ENCODE measurements at regions not wholly inside any gene's neighbourhood (a gene's known extent, or its start where the extent isn't known, plus 50 kb on each side); places are given as distances from the start of the nearest gene placed in this dataset.
"Not testable (repeated sequence)": the region's sequence is repeated elsewhere in the genome, so short reads cannot be mapped to it uniquely, and the experiment has no call there.

- Histone ChIP-seq H3K9me3 (ENCODE audit: low read length) (no peaks in the 10 kb centered on the region), H3K36me3 (ENCODE audit: insufficient read depth, low read length) (no peaks in the 10 kb centered on the region), H3K9ac (ENCODE audit: low read length) (no peak overlapping the region), H3K4me1 (ENCODE audit: insufficient read depth, low read length) (no peaks in the 10 kb centered on the region), H3K27me3 (ENCODE audit: control insufficient read depth in 1 of 2, insufficient read depth in 2 of 2, low read length in 2 of 2) (no peaks in the 10 kb centered on the region), H3K27ac (ENCODE audit: low read depth, low read length) (no peak overlapping the region), H3K4me3 (ENCODE audit: low read depth in 1 of 2, low read length in 2 of 2) (no peak overlapping the region)
These were observed 354.8 kb downstream of the TAF11L14 start for GRCh38 chr5:17989036-17989435.

- H3K4me1 ChIP-seq (ENCODE audit: insufficient read depth, low read length), result no peaks in the 10 kb centered on the region
- H3K4me3 ChIP-seq (ENCODE audit: low read depth in 1 of 2, low read length in 2 of 2), result no peak overlapping the region
- no peak overlapping the region for H3K9ac ChIP-seq (ENCODE audit: low read length)
- no peaks in the 10 kb centered on the region for H3K9me3 ChIP-seq (ENCODE audit: low read length)
- H3K36me3 ChIP-seq (ENCODE audit: insufficient read depth, low read length), result no peaks in the 10 kb centered on the region
- no peaks in the 10 kb centered on the region for H3K27me3 ChIP-seq (ENCODE audit: control insufficient read depth in 1 of 2, insufficient read depth in 2 of 2, low read length in 2 of 2)
- H3K27ac ChIP-seq (ENCODE audit: low read depth, low read length), result no peak overlapping the region
These were observed 355.6 kb downstream of the TAF11L14 start for GRCh38 chr5:17989567-17990563.

GRCh38 chr5:17991775-17992174 lies 357.5 kb downstream of the TAF11L14 start:
- Histone ChIP-seq H3K36me3 (ENCODE audit: insufficient read depth, low read length) (no peaks in the 10 kb centered on the region), H3K4me1 (ENCODE audit: insufficient read depth, low read length) (no peaks in the 10 kb centered on the region), H3K9ac (ENCODE audit: low read length) (no peak overlapping the region), H3K27ac (ENCODE audit: low read depth, low read length) (no peak overlapping the region), H3K9me3 (ENCODE audit: low read length) (no peaks in the 10 kb centered on the region), H3K27me3 (ENCODE audit: control insufficient read depth in 1 of 2, insufficient read depth in 2 of 2, low read length in 2 of 2) (no peaks in the 10 kb centered on the region), H3K4me3 (ENCODE audit: low read depth in 1 of 2, low read length in 2 of 2) (no peak overlapping the region)

- Histone ChIP-seq H3K27ac (ENCODE audit: low read depth, low read length) (no peak overlapping the region), H3K4me3 (ENCODE audit: low read depth in 1 of 2, low read length in 2 of 2) (no peak overlapping the region), H3K9ac (ENCODE audit: low read length) (no peak overlapping the region), H3K27me3 (ENCODE audit: control insufficient read depth in 1 of 2, insufficient read depth in 2 of 2, low read length in 2 of 2) (no peaks in the 10 kb centered on the region), H3K4me1 (ENCODE audit: insufficient read depth, low read length) (no peaks in the 10 kb centered on the region), H3K9me3 (ENCODE audit: low read length) (no peaks in the 10 kb centered on the region), H3K36me3 (ENCODE audit: insufficient read depth, low read length) (no peaks in the 10 kb centered on the region)
These were observed 358.0 kb downstream of the TAF11L14 start for GRCh38 chr5:17992291-17992690.

- no peaks in the 10 kb centered on the region for H3K27me3 ChIP-seq (ENCODE audit: control insufficient read depth in 1 of 2, insufficient read depth in 2 of 2, low read length in 2 of 2)
- no peak overlapping the region for H3K4me3 ChIP-seq (ENCODE audit: low read depth in 1 of 2, low read length in 2 of 2)
- no peak overlapping the region for H3K27ac ChIP-seq (ENCODE audit: low read depth, low read length)
- H3K4me1 ChIP-seq (ENCODE audit: insufficient read depth, low read length), result no peaks in the 10 kb centered on the region
- H3K9me3 ChIP-seq (ENCODE audit: low read length), result no peaks in the 10 kb centered on the region
- no peaks in the 10 kb centered on the region for H3K36me3 ChIP-seq (ENCODE audit: insufficient read depth, low read length)
- H3K9ac ChIP-seq (ENCODE audit: low read length), result no peak overlapping the region
These were observed 361.7 kb downstream of the TAF11L14 start for GRCh38 chr5:17995997-17996396.

- no peaks in the 10 kb centered on the region for H3K9me3 ChIP-seq (ENCODE audit: low read length)
- no peak overlapping the region for H3K27ac ChIP-seq (ENCODE audit: low read depth, low read length)
- no peak overlapping the region for H3K4me3 ChIP-seq (ENCODE audit: low read depth in 1 of 2, low read length in 2 of 2)
- H3K4me1 ChIP-seq (ENCODE audit: insufficient read depth, low read length), result no peaks in the 10 kb centered on the region
- H3K9ac ChIP-seq (ENCODE audit: low read length), result no peak overlapping the region
- no peaks in the 10 kb centered on the region for H3K36me3 ChIP-seq (ENCODE audit: insufficient read depth, low read length)
- no peaks in the 10 kb centered on the region for H3K27me3 ChIP-seq (ENCODE audit: control insufficient read depth in 1 of 2, insufficient read depth in 2 of 2, low read length in 2 of 2)
These were observed 365.6 kb downstream of the TAF11L14 start for GRCh38 chr5:17999858-18000257.

GRCh38 chr5:18000744-18001143 lies 366.5 kb downstream of the TAF11L14 start:
- Histone ChIP-seq H3K27ac (ENCODE audit: low read depth, low read length) (no peak overlapping the region), H3K4me1 (ENCODE audit: insufficient read depth, low read length) (no peaks in the 10 kb centered on the region), H3K9ac (ENCODE audit: low read length) (no peak overlapping the region), H3K36me3 (ENCODE audit: insufficient read depth, low read length) (no peaks in the 10 kb centered on the region), H3K4me3 (ENCODE audit: low read depth in 1 of 2, low read length in 2 of 2) (no peak overlapping the region), H3K9me3 (ENCODE audit: low read length) (no peaks in the 10 kb centered on the region), H3K27me3 (ENCODE audit: control insufficient read depth in 1 of 2, insufficient read depth in 2 of 2, low read length in 2 of 2) (no peaks in the 10 kb centered on the region)

- no peak overlapping the region for H3K4me3 ChIP-seq (ENCODE audit: low read depth in 1 of 2, low read length in 2 of 2)
- no peaks in the 10 kb centered on the region for H3K4me1 ChIP-seq (ENCODE audit: insufficient read depth, low read length)
- no peak overlapping the region for H3K27ac ChIP-seq (ENCODE audit: low read depth, low read length)
- H3K27me3 ChIP-seq (ENCODE audit: control insufficient read depth in 1 of 2, insufficient read depth in 2 of 2, low read length in 2 of 2), result no peaks in the 10 kb centered on the region
- no peak overlapping the region for H3K9ac ChIP-seq (ENCODE audit: low read length)
- H3K36me3 ChIP-seq (ENCODE audit: insufficient read depth, low read length), result no peaks in the 10 kb centered on the region
- H3K9me3 ChIP-seq (ENCODE audit: low read length), result no peaks in the 10 kb centered on the region
These were observed 369.1 kb downstream of the TAF11L14 start for GRCh38 chr5:18003312-18003711.

- no peaks in the 10 kb centered on the region for H3K4me1 ChIP-seq (ENCODE audit: insufficient read depth, low read length)
- H3K4me3 ChIP-seq (ENCODE audit: low read depth in 1 of 2, low read length in 2 of 2), result no peak overlapping the region
These were observed 369.5 kb downstream of the TAF11L14 start for GRCh38 chr5:18003784-18004183.

GRCh38 chr5:18006235-18006634 lies 372.0 kb downstream of the TAF11L14 start:
- not testable (repeated sequence) for H3K4me1 ChIP-seq (ENCODE audit: insufficient read depth, low read length); H3K27me3 ChIP-seq (ENCODE audit: control insufficient read depth in 1 of 2, insufficient read depth in 2 of 2, low read length in 2 of 2); H3K36me3 ChIP-seq (ENCODE audit: insufficient read depth, low read length); H3K9ac ChIP-seq (ENCODE audit: low read length); H3K4me3 ChIP-seq (ENCODE audit: low read depth in 1 of 2, low read length in 2 of 2); H3K27ac ChIP-seq (ENCODE audit: low read depth, low read length); H3K9me3 ChIP-seq (ENCODE audit: low read length)

More at GRCh38 chr5:18003784-18004183, 369.5 kb downstream of the TAF11L14 start:
- no peaks in the 10 kb centered on the region for H3K27me3 ChIP-seq (ENCODE audit: control insufficient read depth in 1 of 2, insufficient read depth in 2 of 2, low read length in 2 of 2)
- no peaks in the 10 kb centered on the region for H3K36me3 ChIP-seq (ENCODE audit: insufficient read depth, low read length)
- no peak overlapping the region for H3K9ac ChIP-seq (ENCODE audit: low read length)
- H3K27ac ChIP-seq (ENCODE audit: low read depth, low read length), result no peak overlapping the region
- H3K9me3 ChIP-seq (ENCODE audit: low read length), result no peaks in the 10 kb centered on the region

- no peaks in the 10 kb centered on the region for H3K4me1 ChIP-seq (ENCODE audit: insufficient read depth, low read length)
These were observed 374.7 kb downstream of the TAF11L14 start for GRCh38 chr5:18008940-18009339.

GRCh38 chr5:18010053-18010452 lies 375.8 kb downstream of the TAF11L14 start:
- no peaks in the 10 kb centered on the region for H3K4me1 ChIP-seq (ENCODE audit: insufficient read depth, low read length)
- no peaks in the 10 kb centered on the region for H3K27me3 ChIP-seq (ENCODE audit: control insufficient read depth in 1 of 2, insufficient read depth in 2 of 2, low read length in 2 of 2)
- H3K36me3 ChIP-seq (ENCODE audit: insufficient read depth, low read length), result no peaks in the 10 kb centered on the region
- no peak overlapping the region for H3K4me3 ChIP-seq (ENCODE audit: low read depth in 1 of 2, low read length in 2 of 2)
- no peaks in the 10 kb centered on the region for H3K9me3 ChIP-seq (ENCODE audit: low read length)
- no peak overlapping the region for H3K9ac ChIP-seq (ENCODE audit: low read length)
- H3K27ac ChIP-seq (ENCODE audit: low read depth, low read length), result no peak overlapping the region

More at GRCh38 chr5:18008940-18009339, 374.7 kb downstream of the TAF11L14 start:
- no peak overlapping the region for H3K9ac ChIP-seq (ENCODE audit: low read length)
- no peaks in the 10 kb centered on the region for H3K27me3 ChIP-seq (ENCODE audit: control insufficient read depth in 1 of 2, insufficient read depth in 2 of 2, low read length in 2 of 2)
- H3K36me3 ChIP-seq (ENCODE audit: insufficient read depth, low read length), result no peaks in the 10 kb centered on the region
- no peak overlapping the region for H3K4me3 ChIP-seq (ENCODE audit: low read depth in 1 of 2, low read length in 2 of 2)
- H3K27ac ChIP-seq (ENCODE audit: low read depth, low read length), result no peak overlapping the region
- H3K9me3 ChIP-seq (ENCODE audit: low read length), result no peaks in the 10 kb centered on the region

Data from muscle layer of colon (tissue), 2 donors.